G401.6 (cell line): ENCODE measurements at regions not wholly inside any gene's neighbourhood (a gene's known extent, or its start where the extent isn't known, plus 50 kb on each side); places are given as distances from the start of the nearest gene placed in this dataset.
"Not testable (repeated sequence)": the region's sequence is repeated elsewhere in the genome, so short reads cannot be mapped to it uniquely, and the experiment has no call there.

Experiments used
- FAIRE-seq: peaks from 2 replicates; lab custom pipeline; 2012; peaks lifted over from hg19 to GRCh38; lab: Jason Lieb, UNC

GRCh38 chr12:60195483-60195882 is 599.7 kb downstream of the SLC16A7 start:
- no peak for FAIRE-seq

GRCh38 chr12:60196366-60196765 is 600.5 kb downstream of the SLC16A7 start:
- FAIRE-seq: no peak

DNA sequence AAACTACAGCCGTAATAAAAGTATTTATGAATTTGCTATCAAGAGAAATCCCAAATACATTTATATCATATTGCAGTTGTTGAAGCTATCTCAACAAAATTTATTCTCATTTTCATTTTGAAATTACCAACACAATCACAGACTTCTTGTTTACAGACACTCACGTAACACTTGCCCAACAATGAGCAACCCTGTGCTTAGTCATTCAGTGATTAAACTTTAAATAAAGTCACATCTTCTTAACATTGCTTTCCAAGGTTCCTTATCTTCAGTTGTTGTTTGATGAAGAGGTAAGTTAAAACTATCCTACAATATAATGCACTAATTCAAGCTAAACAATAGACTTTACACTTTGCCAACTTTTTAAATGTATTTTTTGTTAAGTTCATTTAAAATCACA is 601.8 kb downstream of the SLC16A7 start:
- FAIRE-seq: no peak

- no peak for FAIRE-seq
These were observed 606.1 kb downstream of the SLC16A7 start for GRCh38 chr12:60201891-60202290.

DNA sequence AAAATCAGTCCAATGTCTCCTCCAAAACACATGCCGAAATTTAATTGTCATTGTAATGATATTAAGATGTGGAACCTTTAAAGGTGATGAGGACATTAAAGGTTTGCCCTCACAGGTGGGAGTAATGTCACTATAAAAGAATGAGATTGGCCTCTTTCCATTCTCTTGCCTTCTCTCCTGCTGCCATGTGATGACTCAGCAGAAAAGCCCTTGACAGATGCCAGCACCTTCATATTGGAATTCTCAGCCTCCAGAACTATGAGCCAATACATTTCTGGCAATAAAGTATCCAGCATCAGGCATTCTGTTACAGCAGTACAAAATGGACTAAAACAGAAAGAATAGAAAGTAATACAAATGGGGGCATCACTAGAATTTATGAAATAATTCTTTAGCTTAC is 609.7 kb downstream of the SLC16A7 start:
- FAIRE-seq: no peak

- no peak for FAIRE-seq
These were observed 613.7 kb downstream of the SLC16A7 start for GRCh38 chr12:60209521-60209920.

DNA sequence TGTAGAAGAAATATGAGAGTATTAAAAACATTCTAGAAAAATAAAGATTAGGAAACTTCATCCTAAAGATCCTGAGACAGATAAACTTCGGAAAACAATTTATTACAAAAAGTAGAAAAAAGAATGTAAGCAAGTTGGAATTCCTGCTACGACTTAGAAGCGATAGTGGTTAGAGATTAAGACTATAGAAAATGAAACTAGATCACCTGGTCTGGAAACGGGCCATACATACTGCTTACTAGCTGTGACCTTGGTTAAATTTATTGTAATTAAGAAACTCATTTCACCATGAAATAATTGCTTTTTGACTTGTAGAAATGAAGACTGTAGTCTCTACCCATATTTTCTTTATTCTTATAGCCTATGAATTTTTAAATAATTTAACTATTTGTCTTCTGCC is 614.1 kb downstream of the SLC16A7 start:
- FAIRE-seq: no peak

DNA sequence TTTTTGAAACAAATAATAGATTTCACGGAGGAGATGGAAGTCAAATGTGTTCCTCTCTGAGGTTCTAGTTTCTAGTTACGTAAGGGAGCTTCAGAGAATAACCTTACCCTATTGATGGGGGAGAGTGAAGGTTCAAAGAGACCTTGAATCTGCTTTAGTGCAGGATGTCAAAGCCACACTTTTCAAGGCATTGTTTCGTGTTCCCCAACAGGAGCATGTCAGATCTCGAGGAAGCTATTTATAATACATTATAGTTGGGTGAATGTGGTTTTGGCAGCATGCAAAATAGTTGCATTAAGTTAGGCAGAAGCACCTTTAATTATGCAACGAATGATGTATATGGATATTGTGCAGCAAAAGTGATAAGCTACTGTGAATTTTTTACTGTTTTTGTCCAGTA is 614.9 kb downstream of the SLC16A7 start:
- FAIRE-seq: no peak

DNA sequence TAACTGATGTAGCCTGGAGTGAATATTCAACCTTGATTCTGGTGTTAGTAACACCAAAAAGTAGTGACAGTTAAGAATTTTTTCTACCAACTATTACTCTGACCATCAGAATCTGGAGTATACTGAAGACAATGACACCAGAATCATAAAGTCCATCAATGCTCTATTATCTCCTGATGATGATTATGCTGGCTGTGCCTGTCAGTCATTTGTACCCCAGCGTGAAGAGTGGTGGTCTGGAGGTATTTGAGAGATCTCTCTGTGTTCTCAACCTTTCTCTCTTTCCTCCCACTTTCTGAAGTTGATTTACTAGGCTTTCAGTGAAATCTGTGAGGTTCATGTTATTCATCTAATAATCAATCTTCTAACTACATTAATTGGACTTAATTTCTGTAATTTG is 615.4 kb downstream of the SLC16A7 start:
- FAIRE-seq: no peak

- FAIRE-seq: no peak
These were observed 616.6 kb downstream of the SLC16A7 start for GRCh38 chr12:60212159-60213000.

GRCh38 chr12:60213272-60213671 is 617.4 kb downstream of the SLC16A7 start:
- FAIRE-seq: not testable (repeated sequence)

DNA sequence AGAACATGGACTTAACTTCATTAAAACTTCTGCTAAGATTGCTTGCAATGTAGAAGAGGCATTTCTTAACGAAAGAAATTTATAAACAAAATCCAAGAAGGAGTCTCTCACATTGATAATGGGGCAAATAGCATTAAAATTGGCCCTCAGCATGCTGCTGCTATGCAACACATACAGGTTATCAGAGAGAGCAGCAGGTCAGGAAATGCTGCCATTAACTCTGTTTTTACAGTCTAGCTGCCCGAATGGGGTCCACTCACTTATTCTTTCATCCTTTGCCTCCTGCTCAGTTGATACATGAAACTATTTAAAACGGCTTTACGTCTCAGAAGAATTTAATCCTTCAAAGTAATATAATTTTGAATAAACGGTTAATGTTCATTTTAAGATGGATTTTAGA is 620.4 kb downstream of the SLC16A7 start:
- no peak for FAIRE-seq

DNA sequence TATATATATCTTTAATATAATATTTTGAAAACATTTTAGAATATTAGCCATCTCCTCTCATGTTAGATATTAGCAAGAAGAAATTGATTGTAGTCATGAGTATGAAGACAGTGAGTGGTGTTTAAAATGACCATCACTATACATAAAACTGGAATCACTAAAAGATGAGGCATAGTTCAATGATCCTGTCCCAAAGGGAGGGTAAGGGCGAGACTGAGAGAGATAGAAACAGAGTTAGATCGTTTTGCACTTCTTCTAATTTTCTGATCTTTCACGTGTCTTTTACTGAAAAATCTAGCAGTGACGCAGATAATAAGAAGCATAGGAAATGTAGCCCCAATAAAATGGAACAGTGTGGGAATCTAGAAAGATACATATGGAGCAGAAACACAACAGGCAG is 627.4 kb downstream of the SLC16A7 start:
- no peak for FAIRE-seq

GRCh38 chr12:60225216-60226000 is 629.6 kb downstream of the SLC16A7 start:
- FAIRE-seq: no peak

- FAIRE-seq: no peak
These were observed 632.1 kb downstream of the SLC16A7 start for GRCh38 chr12:60227916-60228315.

GRCh38 chr12:60230056-60230455 is 634.2 kb downstream of the SLC16A7 start:
- FAIRE-seq: no peak

DNA sequence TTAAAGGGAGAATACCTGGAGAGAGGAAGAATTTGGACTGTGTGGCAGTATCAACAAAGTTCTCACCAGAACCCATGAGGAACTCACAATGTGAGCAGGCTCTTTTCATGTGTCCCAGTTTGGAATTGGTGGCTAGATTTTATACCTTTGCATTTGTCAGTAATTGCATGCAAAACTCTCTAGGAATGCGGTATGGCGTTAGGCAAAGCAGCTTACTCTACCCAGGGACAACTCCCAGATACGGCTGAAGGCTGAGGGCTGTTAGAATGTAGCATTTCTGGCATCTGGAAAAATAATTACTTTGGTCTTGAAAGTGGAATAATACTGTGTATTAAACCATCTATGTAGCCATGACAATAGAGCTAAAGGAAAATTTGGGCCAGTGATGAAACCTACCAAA is 635.5 kb downstream of the SLC16A7 start:
- no peak for FAIRE-seq

DNA sequence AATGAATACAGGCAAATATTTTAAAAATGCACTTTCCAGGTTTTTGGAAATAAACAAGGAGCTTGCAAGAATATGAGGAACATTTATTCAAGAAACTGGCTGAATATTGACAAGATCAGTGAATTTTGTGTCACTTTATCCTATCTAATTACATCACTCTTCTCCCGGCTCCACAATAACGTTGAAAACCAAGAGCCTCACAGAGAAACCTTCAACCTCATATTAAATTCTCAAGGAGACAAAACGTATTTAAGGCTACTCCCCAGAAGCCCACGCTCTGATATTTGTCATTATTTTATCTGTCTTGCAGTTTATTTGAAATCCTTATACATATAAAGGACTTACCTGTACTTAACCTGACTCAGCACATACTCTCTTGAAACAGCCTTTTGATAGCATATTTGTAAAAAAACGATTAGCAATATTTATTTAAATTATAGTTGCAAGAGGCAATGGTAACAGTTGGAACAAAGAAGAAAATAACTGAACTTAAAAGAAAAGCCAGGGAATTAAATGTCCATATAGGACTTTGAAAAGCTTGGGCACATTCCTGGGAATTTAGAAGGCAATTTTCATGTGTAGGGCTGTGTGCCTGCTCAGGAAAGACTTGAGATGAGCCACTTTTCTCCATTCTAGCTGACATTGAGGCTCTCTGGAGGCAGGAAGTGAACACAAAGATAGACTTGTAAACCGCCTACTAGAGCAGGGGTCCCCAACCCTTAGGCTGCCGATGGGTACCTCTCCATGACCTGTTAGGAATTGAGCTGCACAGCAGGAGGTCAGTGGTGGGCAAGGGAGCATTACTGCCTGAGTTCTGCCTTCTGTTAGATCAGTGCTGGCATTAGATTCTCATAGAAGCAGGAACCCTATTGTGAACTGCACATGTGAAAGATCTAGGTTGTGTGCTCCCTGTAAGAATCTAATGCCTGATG is 636.4 kb downstream of the SLC16A7 start:
- no peak for FAIRE-seq

- not testable (repeated sequence) for FAIRE-seq
These were observed 638.9 kb downstream of the SLC16A7 start for GRCh38 chr12:60234611-60235195.

GRCh38 chr12:60235261-60235660 is 639.4 kb downstream of the SLC16A7 start:
- no peak for FAIRE-seq

DNA sequence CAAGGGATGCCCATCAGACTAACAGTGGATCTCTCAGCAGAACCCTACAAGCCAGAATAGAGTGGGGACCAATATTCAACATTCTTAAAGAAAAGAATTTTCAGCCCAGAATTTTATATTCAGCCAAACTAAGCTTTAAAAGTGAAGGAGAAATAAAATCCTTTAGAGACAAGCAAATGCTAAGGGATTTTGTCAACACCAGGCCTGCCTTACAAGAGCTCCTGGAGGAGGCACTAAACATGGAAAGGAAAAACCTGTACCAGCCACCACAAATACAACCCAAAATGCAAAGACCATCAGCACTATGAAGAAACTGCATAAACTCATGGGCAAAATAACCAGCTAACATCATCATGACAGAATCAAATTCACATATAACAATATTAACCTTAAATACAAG is 640.6 kb downstream of the SLC16A7 start:
- FAIRE-seq: not testable (repeated sequence)

DNA sequence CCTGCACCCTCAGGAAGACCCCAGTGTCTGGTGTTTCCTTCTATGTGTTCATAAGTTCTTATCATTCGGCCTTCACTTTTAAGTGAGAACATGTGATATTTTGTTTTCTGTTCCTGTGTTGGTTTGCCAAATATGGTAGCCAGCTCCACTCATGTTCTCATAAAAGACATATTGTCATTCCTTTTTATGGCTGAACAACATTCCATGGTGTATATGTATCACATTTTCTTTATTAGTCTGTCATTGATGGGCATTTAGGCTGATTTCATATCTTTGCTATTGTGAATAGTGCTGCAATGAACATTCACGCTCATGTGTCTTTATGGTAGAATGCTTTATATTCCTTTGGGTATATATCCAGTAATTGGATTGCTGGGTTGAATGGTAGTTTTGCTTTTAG is 645.1 kb downstream of the SLC16A7 start:
- FAIRE-seq: no peak
